HG02943 (cell line): ENCODE measurements at regions not wholly inside any gene's neighbourhood (a gene's known extent, or its start where the extent isn't known, plus 50 kb on each side); places are given as distances from the start of the nearest gene placed in this dataset.
"Not testable (repeated sequence)": the region's sequence is repeated elsewhere in the genome, so short reads cannot be mapped to it uniquely, and the experiment has no call there.

Experiments used
- ATAC-seq: cut with Tn5 transposase; IDR thresholded peaks from one replicate; pipeline ENCODE4 v1.9.1; 2021; ENCODE audit warnings: mild to moderate bottlenecking, low read depth, moderate library complexity; ENCODE audit not compliant: unreplicated experiment

GRCh38 chr20:16861708-16862107 is 113.5 kb downstream of the OTOR start:
- ATAC-seq = no peak

- ATAC-seq = no peak
These were observed 115.1 kb downstream of the OTOR start for GRCh38 chr20:16863303-16863702.

DNA sequence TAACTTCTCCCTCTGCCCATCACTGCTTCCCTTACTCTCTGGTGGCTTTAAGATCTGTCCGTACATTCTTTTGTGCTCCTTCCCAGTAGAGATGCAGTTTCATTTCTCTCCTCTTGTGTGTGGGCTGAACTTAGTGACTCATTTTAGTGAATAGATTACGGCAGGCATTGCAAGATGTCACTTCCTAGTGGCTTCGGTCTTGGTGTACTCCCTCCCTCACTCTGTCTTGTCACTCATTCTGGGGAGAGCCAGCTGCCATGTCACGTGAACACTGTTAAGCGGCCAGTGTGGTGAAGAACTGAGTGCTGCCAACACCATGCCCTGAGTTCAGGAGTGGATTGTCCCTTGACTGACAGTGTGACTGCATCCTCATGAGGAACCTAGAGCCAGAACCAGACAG is 115.9 kb downstream of the OTOR start:
- no peak for ATAC-seq

- ATAC-seq = no peak
These were observed 116.8 kb downstream of the OTOR start for GRCh38 chr20:16864963-16865362.

- ATAC-seq = no peak
These were observed 117.2 kb downstream of the OTOR start for GRCh38 chr20:16865406-16865805.

- ATAC-seq = not testable (repeated sequence)
These were observed 125.0 kb downstream of the OTOR start for GRCh38 chr20:16873124-16873523.

- no peak for ATAC-seq
These were observed 128.9 kb downstream of the OTOR start for GRCh38 chr20:16877053-16877554.

DNA sequence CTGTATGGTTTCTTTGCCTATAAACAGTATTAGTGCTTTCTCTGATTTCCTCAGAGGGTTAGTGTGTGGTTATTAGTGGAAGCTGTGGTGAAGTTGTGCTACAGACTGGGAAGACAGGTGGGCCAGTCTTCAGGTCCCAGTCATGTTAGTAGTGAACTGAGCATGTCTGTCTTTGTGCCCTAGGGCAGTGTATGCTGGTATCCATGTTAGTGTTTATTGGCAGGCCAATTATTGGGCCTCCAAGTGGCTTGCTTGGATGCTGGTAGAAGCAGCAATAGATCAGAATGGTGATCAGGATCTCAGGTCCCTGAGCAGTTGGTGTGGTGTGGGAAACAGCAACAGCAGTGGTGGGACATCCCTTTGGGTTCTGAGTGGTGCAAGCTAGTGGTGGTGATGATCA is 137.6 kb downstream of the OTOR start:
- ATAC-seq = no peak

DNA sequence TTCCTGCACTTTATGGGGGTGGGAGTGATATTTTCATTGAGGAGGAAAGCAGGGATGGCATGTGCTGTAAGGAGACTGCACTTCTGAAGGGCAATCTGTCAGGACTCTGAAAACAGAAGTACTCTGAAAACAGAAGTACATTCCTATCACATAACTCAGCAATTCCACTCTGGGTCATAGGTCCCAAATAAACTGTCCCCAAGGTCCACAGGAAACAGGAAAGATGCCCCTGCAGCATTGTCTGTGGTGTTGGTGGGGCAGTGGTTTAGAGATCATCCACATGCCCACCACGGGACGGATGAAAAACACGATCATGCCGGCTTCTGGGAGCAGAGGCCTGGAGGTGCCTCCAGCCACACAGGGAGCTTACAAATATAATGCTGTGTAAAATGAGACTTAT is 150.3 kb downstream of the OTOR start:
- ATAC-seq = no peak

- ATAC-seq = no peak
These were observed 154.5 kb downstream of the OTOR start for GRCh38 chr20:16902662-16903061.

DNA sequence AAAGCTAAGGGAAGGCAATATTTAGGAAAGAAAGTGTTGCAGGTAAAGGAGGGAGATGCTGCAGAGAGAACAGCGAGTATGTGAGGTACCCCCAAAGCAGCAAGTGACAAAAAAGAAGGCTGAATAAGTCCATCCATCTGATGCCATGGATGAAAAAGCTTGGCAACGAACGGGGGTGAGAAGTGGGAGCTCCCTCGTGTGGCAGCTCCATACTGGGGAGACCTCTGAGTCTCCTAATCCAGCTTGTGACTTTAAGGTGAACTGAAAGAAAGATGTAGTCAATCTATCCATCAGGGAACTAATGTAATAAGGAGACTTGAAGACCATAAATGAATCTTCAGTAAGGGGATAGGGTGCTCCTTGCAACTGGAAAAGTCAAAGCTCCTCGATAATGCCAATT is 156.6 kb downstream of the OTOR start:
- no peak for ATAC-seq

- no peak for ATAC-seq
These were observed 166.1 kb downstream of the OTOR start for GRCh38 chr20:16914277-16914676.

DNA sequence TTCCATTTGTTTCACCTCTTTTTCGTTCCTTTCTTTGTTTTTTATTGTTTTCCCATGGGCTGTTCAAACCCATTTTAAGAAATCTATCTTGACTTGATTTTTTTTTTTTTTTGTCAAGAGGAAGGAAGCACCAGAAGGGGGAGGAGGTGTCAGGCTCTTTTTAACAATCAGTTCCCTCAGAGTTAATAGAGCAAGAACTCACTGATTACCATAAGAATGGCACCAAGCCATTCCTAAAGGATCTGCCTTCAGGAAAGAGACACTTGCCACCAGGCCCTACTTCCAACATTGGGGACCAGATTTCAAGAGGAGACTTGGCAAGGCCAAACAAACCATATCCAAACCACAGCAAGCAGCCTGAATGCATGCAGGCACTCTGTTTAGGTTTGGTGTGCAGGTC is 168.0 kb downstream of the OTOR start:
- no peak for ATAC-seq

DNA sequence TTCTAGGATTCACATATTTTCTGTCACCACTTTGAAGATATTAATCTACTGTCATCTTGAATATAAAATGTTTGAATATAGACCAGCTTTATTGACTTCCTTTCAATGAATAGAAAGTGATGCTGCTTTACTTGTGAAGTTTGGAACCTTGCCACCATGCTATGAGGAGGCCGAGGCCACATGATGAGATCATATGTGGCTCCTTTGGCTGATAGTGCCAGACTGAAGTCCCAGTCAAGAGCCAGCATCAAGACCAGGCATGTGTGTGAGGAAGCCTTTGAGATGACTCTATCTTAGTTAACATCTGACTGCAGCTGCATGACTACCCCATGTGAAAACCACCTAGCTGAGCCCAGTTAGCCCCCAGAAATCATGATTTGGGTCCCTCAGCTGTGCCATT is 169.5 kb downstream of the OTOR start:
- no peak for ATAC-seq

DNA sequence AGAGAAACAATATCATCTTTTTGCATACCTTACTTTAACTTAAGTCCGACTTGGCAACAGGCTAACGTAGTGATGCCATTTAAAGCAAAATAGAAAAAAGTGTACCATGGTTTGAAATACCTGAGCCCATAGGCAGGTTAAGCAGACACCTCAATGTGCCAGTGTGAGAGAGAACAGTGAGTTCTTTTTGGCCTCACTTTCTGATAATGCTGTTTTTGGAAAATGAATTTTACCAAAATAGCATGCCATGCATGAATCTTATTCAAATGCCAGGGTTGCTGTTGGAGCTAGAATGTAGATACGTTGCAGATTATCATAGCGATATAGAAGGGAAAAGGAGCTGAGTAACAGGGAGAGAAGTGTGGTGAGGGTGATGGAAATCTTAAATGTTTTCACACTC is 170.2 kb downstream of the OTOR start:
- no peak for ATAC-seq

- ATAC-seq = no peak
These were observed 171.7 kb downstream of the OTOR start for GRCh38 chr20:16919841-16920240.

- ATAC-seq = no peak
These were observed 174.7 kb downstream of the OTOR start for GRCh38 chr20:16922834-16923233.

DNA sequence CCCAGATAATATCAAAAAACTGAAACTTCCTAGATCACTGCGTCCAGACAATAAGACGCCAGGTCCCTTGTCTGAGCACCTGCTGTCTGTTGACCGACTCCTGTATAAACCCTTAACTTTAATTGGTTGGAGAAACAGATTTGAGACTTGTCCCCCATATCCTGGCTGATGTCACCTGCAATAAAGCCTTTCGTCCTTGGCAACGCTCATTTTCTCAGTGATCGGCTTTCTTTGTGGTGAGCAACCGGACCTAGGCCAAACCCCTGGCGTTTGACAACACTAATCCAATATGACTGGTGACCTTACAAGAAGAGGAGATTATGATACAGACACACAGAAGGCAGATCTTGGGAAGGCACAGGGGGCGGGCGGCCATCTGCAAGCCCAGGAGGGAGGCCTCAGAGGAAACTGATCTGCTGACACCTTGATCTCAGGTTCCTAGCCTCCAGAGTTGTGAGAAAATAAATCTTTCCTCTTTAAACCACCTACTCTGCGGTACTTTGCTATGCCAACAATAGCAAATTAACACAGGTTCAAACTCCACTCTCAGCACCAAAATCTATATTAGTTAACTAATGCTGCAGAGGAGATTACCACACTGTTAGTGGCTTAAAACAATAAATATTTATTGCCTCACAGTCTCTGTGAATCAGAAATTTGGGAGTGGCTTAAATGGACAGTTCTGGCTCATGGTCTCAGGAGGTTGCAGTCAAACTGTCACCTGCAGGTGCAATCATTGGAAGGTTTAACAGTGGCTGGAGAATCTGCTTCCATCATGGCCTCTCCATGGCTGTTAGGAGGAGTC is 178.7 kb downstream of the OTOR start:
- no peak for ATAC-seq

DNA sequence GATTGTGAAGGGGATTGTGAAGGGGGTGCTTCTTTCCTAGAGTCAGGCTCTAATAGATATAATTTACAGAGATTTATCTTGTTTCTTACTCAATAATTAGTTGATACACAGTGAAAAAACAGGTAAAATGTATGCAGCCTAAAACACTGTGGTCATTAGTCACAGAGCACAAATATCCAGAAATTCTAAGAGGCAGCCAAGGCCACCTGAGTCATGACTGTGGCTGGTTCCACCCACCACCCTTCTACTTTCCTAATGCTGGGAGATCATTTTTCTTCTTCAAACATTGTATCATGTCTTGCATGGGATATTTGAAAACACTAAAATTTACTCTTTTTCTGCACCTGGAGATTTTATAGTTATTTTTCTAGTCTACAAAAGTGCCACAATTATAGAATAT is 181.6 kb downstream of the OTOR start:
- ATAC-seq = no peak

GRCh38 chr20:16930656-16931055 is 182.5 kb downstream of the OTOR start:
- no peak for ATAC-seq

GRCh38 chr20:16939051-16939450 is 190.9 kb downstream of the OTOR start:
- no peak for ATAC-seq

DNA sequence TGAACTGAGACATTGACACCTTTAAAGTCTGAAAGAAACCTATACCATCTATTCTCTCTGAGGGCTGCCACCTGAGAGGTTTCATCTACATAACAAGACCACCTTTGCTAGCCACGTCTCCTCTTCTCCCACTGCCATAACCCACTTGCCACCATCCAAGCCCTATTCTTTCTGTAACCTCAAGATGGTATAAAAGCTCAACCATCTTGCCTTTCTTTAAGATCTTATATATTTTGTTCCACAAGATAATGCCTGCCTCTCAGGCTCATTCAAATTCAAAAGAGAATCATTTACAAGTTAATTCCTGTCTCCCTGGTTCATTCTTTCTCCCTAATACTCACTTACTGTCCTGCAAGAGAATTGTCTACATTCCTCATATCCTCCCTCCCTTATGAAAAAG is 192.5 kb downstream of the OTOR start:
- ATAC-seq = no peak

- no peak for ATAC-seq
These were observed 193.9 kb downstream of the OTOR start for GRCh38 chr20:16942051-16942450.
